ENCODE measurements at regions not wholly inside any gene's neighbourhood (a gene's known extent, or its start where the extent isn't known, plus 50 kb on each side); places are given as distances from the start of the nearest gene placed in this dataset.
"Not testable (repeated sequence)": the region's sequence is repeated elsewhere in the genome, so short reads cannot be mapped to it uniquely, and the experiment has no call there.

GRCh38 chr3:104353951-104354350, 1012.8 kb upstream of the ALCAM start:
- no peaks in the 10 kb centered on the region for H3K27me3 ChIP-seq (ENCODE audit: insufficient read depth, poor library complexity, severe bottlenecking)
- no peak overlapping the region for H3K4me3 ChIP-seq (replicated peaks; ENCODE audit: insufficient read depth, low read length)
- TF ChIP-seq GABPA (IDR thresholded peaks at IDR 0.05; ENCODE audit: low read depth) (no peak), POLR2AphosphoS5 (IDR thresholded peaks at IDR 0.05; ENCODE audit: low read depth) (no peak), REST (IDR thresholded peaks at IDR 0.05; ENCODE audit: insufficient replicate concordance, low read depth) (no peak), CTCF (IDR thresholded peaks at IDR 0.05; ENCODE audit: insufficient read depth, low read length) (no peak), SPI1 (IDR thresholded peaks at IDR 0.05; ENCODE audit: borderline replicate concordance, low read depth) (no peak)
- no peak overlapping the region for H3K27ac ChIP-seq (replicated peaks)
- DNase-seq (ENCODE audit: low read depth in 1 of 2, low spot score in 1 of 2) = no peak

GRCh38 chr3:104359546-104359945, 1007.2 kb upstream of the ALCAM start:
- TF ChIP-seq POLR2AphosphoS5 (IDR thresholded peaks at IDR 0.05; ENCODE audit: low read depth) (no peak), GABPA (IDR thresholded peaks at IDR 0.05; ENCODE audit: low read depth) (no peak), CTCF (IDR thresholded peaks at IDR 0.05; ENCODE audit: insufficient read depth, low read length) (no peak), REST (IDR thresholded peaks at IDR 0.05; ENCODE audit: insufficient replicate concordance, low read depth) (no peak), SPI1 (IDR thresholded peaks at IDR 0.05; ENCODE audit: borderline replicate concordance, low read depth) (no peak)
- no peak for DNase-seq (ENCODE audit: low read depth in 1 of 2, low spot score in 1 of 2)
- H3K27me3 ChIP-seq (ENCODE audit: insufficient read depth, poor library complexity, severe bottlenecking) = no peaks in the 10 kb centered on the region
- H3K4me3 ChIP-seq (replicated peaks; ENCODE audit: insufficient read depth, low read length) = no peak overlapping the region
- no peak overlapping the region for H3K27ac ChIP-seq (replicated peaks)

- no peak overlapping the region for H3K27ac ChIP-seq (replicated peaks)
- no peaks in the 10 kb centered on the region for H3K27me3 ChIP-seq (ENCODE audit: insufficient read depth, poor library complexity, severe bottlenecking)
- TF ChIP-seq CTCF (IDR thresholded peaks at IDR 0.05; ENCODE audit: insufficient read depth, low read length) = no peak
- TF ChIP-seq REST (IDR thresholded peaks at IDR 0.05; ENCODE audit: insufficient replicate concordance, low read depth) = no peak
- TF ChIP-seq SPI1 (IDR thresholded peaks at IDR 0.05; ENCODE audit: borderline replicate concordance, low read depth) = no peak
- H3K4me3 ChIP-seq (replicated peaks; ENCODE audit: insufficient read depth, low read length) = no peak overlapping the region
- DNase-seq (ENCODE audit: low read depth in 1 of 2, low spot score in 1 of 2) = no peak
Measured at GRCh38 chr3:104360038-104360437, 1006.7 kb upstream of the ALCAM start.

GRCh38 chr3:104361748-104362147, 1005.0 kb upstream of the ALCAM start:
- not testable (repeated sequence) for DNase-seq (ENCODE audit: low read depth in 1 of 2, low spot score in 1 of 2); H3K4me3 ChIP-seq (replicated peaks; ENCODE audit: insufficient read depth, low read length); H3K27me3 ChIP-seq (ENCODE audit: insufficient read depth, poor library complexity, severe bottlenecking); H3K27ac ChIP-seq (replicated peaks)

Measured in HL-60 (cell line).